GM23248 (cell line): ENCODE measurements at regions not wholly inside any gene's neighbourhood (a gene's known extent, or its start where the extent isn't known, plus 50 kb on each side); places are given as distances from the start of the nearest gene placed in this dataset.

Experiments used
- EZH2 ChIP-seq: fragments of 200-600 bp; sonication (generic); IDR thresholded peaks from 2 replicates; pipeline ENCODE4 v1.6.1; 2018; ENCODE audit warnings: antibody characterized with exemption, mild to moderate bottlenecking; ENCODE audit not compliant: insufficient read depth, poor library complexity, severe bottlenecking
- EZH2phosphoT487 ChIP-seq: fragments of 200-600 bp; sonication (generic); IDR thresholded peaks from 2 replicates; pipeline ENCODE4 v1.6.1; 2018; ENCODE audit warnings: antibody characterized with exemption, moderate library complexity, mild to moderate bottlenecking, low read depth; ENCODE audit not compliant: insufficient read depth

GRCh38 chr21:36532769-36533467 lies 53.0 kb upstream of the CLDN14 start:
- TF ChIP-seq EZH2 = no peak
- no peak for TF ChIP-seq EZH2phosphoT487
